ENCODE measurements at regions not wholly inside any gene's neighbourhood (a gene's known extent, or its start where the extent isn't known, plus 50 kb on each side); places are given as distances from the start of the nearest gene placed in this dataset.

- no peak for DNase-seq (ENCODE audit: low spot score)
Observed at GRCh38 chr12:74476234-74476633, 61.4 kb upstream of the ATXN7L3B start.

- DNase-seq (ENCODE audit: low spot score) = no peak
Observed at GRCh38 chr12:74481078-74481477, 56.6 kb upstream of the ATXN7L3B start.

GRCh38 chr12:74482115-74482514 lies 55.5 kb upstream of the ATXN7L3B start:
- DNase-seq (ENCODE audit: low spot score) = no peak

- DNase-seq (ENCODE audit: low spot score) = peak; percentile 42
Observed at GRCh38 chr12:74483057-74483456, 54.6 kb upstream of the ATXN7L3B start.
